PFSK-1 (cell line): ENCODE measurements at regions not wholly inside any gene's neighbourhood (a gene's known extent, or its start where the extent isn't known, plus 50 kb on each side); places are given as distances from the start of the nearest gene placed in this dataset.

Experiments used
- POLR2AphosphoS5 ChIP-seq: IDR thresholded peaks from 2 replicates; pipeline ENCODE4 v1.6.1; 2012; ENCODE audit warnings: low read depth, mild to moderate bottlenecking, control low read depth, low read length, moderate library complexity
- SIN3A ChIP-seq: IDR thresholded peaks from 2 replicates; pipeline ENCODE4 v1.6.1; 2012; ENCODE audit warnings: mild to moderate bottlenecking, low read length, moderate library complexity, borderline replicate concordance; ENCODE audit not compliant: insufficient read depth
- TAF1 ChIP-seq: IDR thresholded peaks from 2 replicates; pipeline ENCODE4 v1.6.1; 2012; ENCODE audit warnings: low read length, control low read depth, borderline replicate concordance; ENCODE audit not compliant: insufficient read depth
- TF ChIP-seq, protein P1 (sequence below), 2 experiments: IDR thresholded peaks; 2 replicates each; pipeline versions ENCODE4 v1.6.1 to v1.8.0; 2011 to 2012; ENCODE audit warnings: low read depth in 2 of 2, low read length in 2 of 2, control low read depth in 1 of 2, inconsistent platforms in 1 of 2, mild to moderate bottlenecking in 1 of 2, moderate library complexity in 1 of 2; ENCODE audit not compliant: insufficient read depth in 1 of 2

DNA sequence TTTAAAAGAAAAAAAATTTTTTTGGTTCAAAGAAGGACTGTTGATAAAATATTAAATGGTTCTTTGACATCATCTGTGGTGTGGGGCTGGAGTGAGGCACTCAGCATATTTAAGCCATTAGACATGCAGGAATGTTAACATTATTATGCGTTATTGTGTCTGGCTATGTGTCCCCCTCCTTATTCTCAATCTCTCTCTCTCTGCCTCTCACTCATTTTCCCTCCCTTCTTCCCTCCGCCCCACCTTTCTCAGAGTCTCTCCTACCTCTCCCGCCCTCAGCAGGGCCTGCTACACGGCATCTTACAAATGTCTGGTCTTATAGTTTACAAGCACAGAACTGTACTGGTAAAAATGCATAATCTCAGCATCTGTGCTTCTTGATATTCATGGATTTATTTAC lies 287.8 kb upstream of the TMEM161B start:
- TF ChIP-seq TAF1: no peak
- TF ChIP-seq POLR2AphosphoS5: no peak
- TF ChIP-seq SIN3A: no peak
- TF ChIP-seq, protein P1, sequence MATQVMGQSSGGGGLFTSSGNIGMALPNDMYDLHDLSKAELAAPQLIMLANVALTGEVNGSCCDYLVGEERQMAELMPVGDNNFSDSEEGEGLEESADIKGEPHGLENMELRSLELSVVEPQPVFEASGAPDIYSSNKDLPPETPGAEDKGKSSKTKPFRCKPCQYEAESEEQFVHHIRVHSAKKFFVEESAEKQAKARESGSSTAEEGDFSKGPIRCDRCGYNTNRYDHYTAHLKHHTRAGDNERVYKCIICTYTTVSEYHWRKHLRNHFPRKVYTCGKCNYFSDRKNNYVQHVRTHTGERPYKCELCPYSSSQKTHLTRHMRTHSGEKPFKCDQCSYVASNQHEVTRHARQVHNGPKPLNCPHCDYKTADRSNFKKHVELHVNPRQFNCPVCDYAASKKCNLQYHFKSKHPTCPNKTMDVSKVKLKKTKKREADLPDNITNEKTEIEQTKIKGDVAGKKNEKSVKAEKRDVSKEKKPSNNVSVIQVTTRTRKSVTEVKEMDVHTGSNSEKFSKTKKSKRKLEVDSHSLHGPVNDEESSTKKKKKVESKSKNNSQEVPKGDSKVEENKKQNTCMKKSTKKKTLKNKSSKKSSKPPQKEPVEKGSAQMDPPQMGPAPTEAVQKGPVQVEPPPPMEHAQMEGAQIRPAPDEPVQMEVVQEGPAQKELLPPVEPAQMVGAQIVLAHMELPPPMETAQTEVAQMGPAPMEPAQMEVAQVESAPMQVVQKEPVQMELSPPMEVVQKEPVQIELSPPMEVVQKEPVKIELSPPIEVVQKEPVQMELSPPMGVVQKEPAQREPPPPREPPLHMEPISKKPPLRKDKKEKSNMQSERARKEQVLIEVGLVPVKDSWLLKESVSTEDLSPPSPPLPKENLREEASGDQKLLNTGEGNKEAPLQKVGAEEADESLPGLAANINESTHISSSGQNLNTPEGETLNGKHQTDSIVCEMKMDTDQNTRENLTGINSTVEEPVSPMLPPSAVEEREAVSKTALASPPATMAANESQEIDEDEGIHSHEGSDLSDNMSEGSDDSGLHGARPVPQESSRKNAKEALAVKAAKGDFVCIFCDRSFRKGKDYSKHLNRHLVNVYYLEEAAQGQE (IDR thresholded peaks at IDR 0.05; ENCODE audit: insufficient read depth in 1 of 2, low read depth in 2 of 2, low read length in 2 of 2): no peak
